HCT116 (cell line): ENCODE measurements at regions not wholly inside any gene's neighbourhood (a gene's known extent, or its start where the extent isn't known, plus 50 kb on each side); places are given as distances from the start of the nearest gene placed in this dataset.

Source experiments
- ATAC-seq: fragments of 200-7000 bp; cut with Tn5 transposase; 2 replicates; pipeline ENCODE4 v1.9.1; 2020; ENCODE audit warnings: mild to moderate bottlenecking, moderate library complexity
- BruUV-seq: library from RNA; stranded (reverse); fragments of 400-500 nt; replicated peaks from 2 replicates; lab custom pipeline; 2021; lab: Mats Ljungman, UMichigan
- CTCF ChIA-PET: fragments of 300-600 bp; sonication (Branson Sonifier 250); formaldehyde crosslinking; loops from one replicate; lab custom pipeline; 2021; ENCODE audit warnings: antibody characterized with exemption; lab: Charles Lee
- POLR2A ChIA-PET: fragments of 300-600, 350-600 bp; sonication (Branson Sonifier 250); formaldehyde crosslinking; loops from one replicate; lab custom pipeline; 2021; ENCODE audit warnings: antibody characterized with exemption; lab: Charles Lee
- RAD21 ChIA-PET, 2 experiments: fragments of 300-600 bp; sonication (Branson Sonifier 250); formaldehyde crosslinking; loops; one replicate each; lab custom pipeline; 2023; ENCODE audit warnings: low total read pairs in 2 of 2; ENCODE audit not compliant: uncharacterized antibody in 2 of 2, unreplicated experiment in 2 of 2, low non-redundant PET in 1 of 2; lab: Charles Lee
- DNase-seq: peaks from one replicate; pipeline ENCODE4 v3.0.0-alpha.2; 2010; ENCODE audit warnings: low read depth, low spot score
- H2AFZ ChIP-seq: fragments of 200-600 bp; shearing (Covaris generic), sonication (generic); 2 replicates; pipeline ENCODE4 v1.6.1; 2017; ENCODE audit warnings: low read depth, mixed run types, mixed read lengths, antibody characterized with exemption, low read length; ENCODE audit not compliant: poor library complexity, severe bottlenecking
- H3K27ac ChIP-seq: 2 replicates; pipeline ENCODE4 v1.5.1; 2012; ENCODE audit warnings: low read depth, low read length
- H3K27me3 ChIP-seq: fragments of 200-600 bp; sonication (generic); 2 replicates; pipeline ENCODE4 v1.6.1; 2016; ENCODE audit warnings: mixed run types, low read length, mixed read lengths; ENCODE audit not compliant: insufficient read depth
- H3K36me3 ChIP-seq, 2 experiments: fragments of 200-500 bp in 1 of 2; fragments of 200-600 bp in 1 of 2; sonication (Bioruptor generic) in 1 of 2; sonication (generic) in 1 of 2; 2 replicates each; pipeline versions ENCODE4 v1.5.1 to v1.6.1; 2014 to 2016; ENCODE audit warnings: low read length in 2 of 2, inconsistent platforms in 1 of 2, mixed read lengths in 1 of 2, mixed run types in 1 of 2; ENCODE audit not compliant: insufficient read depth in 2 of 2, control insufficient read depth in 1 of 2
- H3K4me1 ChIP-seq, 2 experiments: fragments of 200-600 bp in 1 of 2; sonication (generic) in 1 of 2; 2 replicates each; pipeline versions ENCODE4 v1.5.1 to v1.6.1; 2012 to 2017; ENCODE audit warnings: low read length in 2 of 2, inconsistent platforms in 1 of 2, mild to moderate bottlenecking in 1 of 2, mixed read lengths in 1 of 2, mixed run types in 1 of 2, moderate library complexity in 1 of 2; ENCODE audit not compliant: insufficient read depth in 2 of 2, control insufficient read depth in 1 of 2
- H3K4me2 ChIP-seq: fragments of 200-600 bp; sonication (generic); 2 replicates; pipeline ENCODE4 v1.6.1; 2017; ENCODE audit warnings: mixed run types, low read length, mixed read lengths
- H3K4me3 ChIP-seq, 2 experiments: fragments of 200-600 bp in 1 of 2; sonication (generic) in 1 of 2; replicated peaks in 1 of 2; 2 replicates each; pipeline ENCODE4 v1.5.1; 2011 to 2016; ENCODE audit warnings: low read length in 2 of 2, control low read depth in 1 of 2, low read depth in 1 of 2, mild to moderate bottlenecking in 1 of 2, mixed read lengths in 1 of 2, mixed run types in 1 of 2
- H3K79me2 ChIP-seq: fragments of 200-600 bp; sonication (generic); 2 replicates; pipeline ENCODE4 v1.6.1; 2017; ENCODE audit warnings: mild to moderate bottlenecking, mixed run types, low read length, moderate library complexity, mixed read lengths; ENCODE audit not compliant: insufficient read depth
- H3K9ac ChIP-seq: fragments of 200-600 bp; sonication (generic); 2 replicates; pipeline ENCODE4 v1.6.1; 2016; ENCODE audit warnings: low read length, mixed read lengths
- H3K9me2 ChIP-seq: fragments of 200-600 bp; sonication (generic), shearing (Covaris generic); 2 replicates; pipeline ENCODE4 v1.6.1; 2017; ENCODE audit warnings: mixed run types, mild to moderate bottlenecking, moderate library complexity; ENCODE audit not compliant: insufficient read depth
- H3K9me3 ChIP-seq, 2 experiments: fragments of 200-500 bp in 1 of 2; fragments of 200-600 bp in 1 of 2; sonication (Bioruptor generic) in 1 of 2; sonication (generic) in 1 of 2; 2 replicates each; pipeline ENCODE4 v1.6.1; 2014 to 2017; ENCODE audit warnings: low read length in 2 of 2, mixed read lengths in 2 of 2, inconsistent platforms in 1 of 2, low read depth in 1 of 2, mild to moderate bottlenecking in 1 of 2, mixed run types in 1 of 2, moderate library complexity in 1 of 2; ENCODE audit not compliant: control insufficient read depth in 1 of 2, insufficient read depth in 1 of 2
- H4K20me1 ChIP-seq: fragments of 200-600 bp; sonication (generic), shearing (Covaris generic); 2 replicates; pipeline ENCODE4 v1.6.1; 2017; ENCODE audit warnings: mixed run types, mild to moderate bottlenecking, moderate library complexity; ENCODE audit not compliant: insufficient read depth
- ATF3 ChIP-seq: IDR thresholded peaks from 2 replicates; pipeline ENCODE4 v1.6.1; 2012
- CBX3 ChIP-seq: IDR thresholded peaks from 2 replicates; pipeline ENCODE4 v1.6.1; 2012; ENCODE audit warnings: low read depth
- CEBPB ChIP-seq: IDR thresholded peaks from 2 replicates; pipeline ENCODE4 v1.6.1; 2012; ENCODE audit warnings: low read depth
- CTCF ChIP-seq, 3 experiments: fragments of 200-600 bp in 1 of 3; sonication (generic) in 1 of 3; IDR thresholded peaks in 2 of 3; conservative IDR thresholded peaks in 1 of 3; 2 replicates each; pipeline ENCODE4 v1.5.1; 2012 to 2017; ENCODE audit warnings: low read depth in 2 of 3, low read length in 2 of 3, antibody characterized with exemption in 1 of 3, borderline replicate concordance in 1 of 3, control low read depth in 1 of 3, mild to moderate bottlenecking in 1 of 3, mixed read lengths in 1 of 3, mixed run types in 1 of 3, moderate library complexity in 1 of 3; ENCODE audit not compliant: insufficient read depth in 1 of 3
- EGR1 ChIP-seq: IDR thresholded peaks from 2 replicates; pipeline ENCODE4 v1.6.1; 2012; ENCODE audit warnings: low read depth
- ELF1 ChIP-seq: IDR thresholded peaks from 2 replicates; pipeline ENCODE4 v1.6.1; 2012; ENCODE audit warnings: low read depth, borderline replicate concordance
- EZH2 ChIP-seq: fragments of 200-600 bp; sonication (generic); IDR thresholded peaks from 2 replicates; pipeline ENCODE4 v1.6.1; 2017; ENCODE audit warnings: antibody characterized with exemption, mixed run types
- FOSL1 ChIP-seq: IDR thresholded peaks from 2 replicates; pipeline ENCODE4 v1.6.1; 2012; ENCODE audit warnings: low read depth
- JUND ChIP-seq: IDR thresholded peaks from 2 replicates; pipeline ENCODE4 v1.6.1; 2012
- SIN3A ChIP-seq: IDR thresholded peaks from 2 replicates; pipeline ENCODE4 v1.6.1; 2012; ENCODE audit warnings: low read depth
- SP1 ChIP-seq: IDR thresholded peaks from 2 replicates; pipeline ENCODE4 v1.6.1; 2012; ENCODE audit warnings: low read depth
- TCF7L2 ChIP-seq: IDR thresholded peaks from 2 replicates; pipeline ENCODE4 v1.7.0; 2011; ENCODE audit warnings: borderline replicate concordance, inconsistent platforms; ENCODE audit not compliant: insufficient read depth, insufficient read length; ENCODE audit errors: extremely low read depth
- ZBTB33 ChIP-seq: IDR thresholded peaks from 2 replicates; pipeline ENCODE4 v1.6.1; 2011; ENCODE audit warnings: mild to moderate bottlenecking, low read length, moderate library complexity; ENCODE audit not compliant: insufficient replicate concordance; ENCODE audit errors: extremely low read depth
- ZFX ChIP-seq: fragments of 450-650 bp; IDR thresholded peaks from 2 replicates; pipeline ENCODE4 v1.6.1; 2017
- ZNF274 ChIP-seq: fragments of 200-500 bp; sonication (Bioruptor generic); IDR thresholded peaks from 2 replicates; pipeline ENCODE4 v1.6.1; 2014; ENCODE audit warnings: mild to moderate bottlenecking, low read depth, low read length, inconsistent platforms
- intact Hi-C: fragments of 100-400 bp; cut with micrococcal nuclease; formaldehyde crosslinking; loops from 2 replicates; pipeline ENCODE4 v1.10.0; 2022

- no peak overlapping the region for H3K9ac ChIP-seq
- H3K4me2 ChIP-seq, result no peak overlapping the region
- no peaks in the 10 kb centered on the region for H4K20me1 ChIP-seq
- POLR2A ChIA-PET, result no interaction called here
- RAD21 ChIA-PET, result no interaction called here
- TF ChIP-seq EGR1 (no peak), CTCF (IDR thresholded peaks at IDR 0.05 in 2 of 3, conservative IDR thresholded peaks at IDR 0.05 in 1 of 3; ENCODE audit: borderline replicate concordance in 1 of 3, insufficient read depth in 1 of 3, low read depth in 2 of 3, low read length in 2 of 3) (no peak), ZNF274 (no peak), CBX3 (no peak), CEBPB (no peak), SIN3A (no peak), ZFX (no peak), EZH2 (no peak), ZBTB33 (no peak), SP1 (no peak), TCF7L2 (no peak), ELF1 (no peak), JUND (no peak), FOSL1 (no peak), ATF3 (no peak)
- no peak overlapping the region for H3K27ac ChIP-seq
- H3K4me3 ChIP-seq, result no peak overlapping the region
- no peak overlapping the region for H2AFZ ChIP-seq
- intact Hi-C loops, result no loop called here
- no peaks in the 10 kb centered on the region for H3K9me2 ChIP-seq
- no peaks in the 10 kb centered on the region for H3K9me3 ChIP-seq
- ATAC-seq, result no peak
- no peaks in the 10 kb centered on the region for H3K79me2 ChIP-seq
- H3K36me3 ChIP-seq, result no peaks in the 10 kb centered on the region
- H3K27me3 ChIP-seq, result no peaks in the 10 kb centered on the region
- BruUV-seq, result no TSS peak
- H3K4me1 ChIP-seq, result no peaks in the 10 kb centered on the region
- DNase-seq, result no peak
- CTCF ChIA-PET, result no interaction called here
These were observed 156.7 kb downstream of the CDCA7 start for GRCh38 chr2:173511357-173511756.
